HUES6 (cell line): ENCODE measurements at regions not wholly inside any gene's neighbourhood (a gene's known extent, or its start where the extent isn't known, plus 50 kb on each side); places are given as distances from the start of the nearest gene placed in this dataset.
"Not testable (repeated sequence)": the region's sequence is repeated elsewhere in the genome, so short reads cannot be mapped to it uniquely, and the experiment has no call there.

Experiments used
- H3K27ac ChIP-seq: 2 replicates; pipeline ENCODE4 v1.7.0; 2013; ENCODE audit warnings: low read depth, mild to moderate bottlenecking, low read length, inconsistent platforms
- H3K27me3 ChIP-seq: 2 replicates; pipeline ENCODE4 v1.6.1; 2013; ENCODE audit warnings: low read length; ENCODE audit not compliant: control insufficient read depth, insufficient read depth
- H3K36me3 ChIP-seq: 2 replicates; pipeline ENCODE4 v1.6.1; 2013; ENCODE audit warnings: low read length; ENCODE audit not compliant: control insufficient read depth, insufficient read depth
- H3K4me1 ChIP-seq: 2 replicates; pipeline ENCODE4 v1.6.1; 2013; ENCODE audit warnings: low read length; ENCODE audit not compliant: control insufficient read depth, insufficient read depth
- H3K4me3 ChIP-seq: 2 replicates; pipeline ENCODE4 v1.5.1; 2013; ENCODE audit warnings: low read depth, low read length
- H3K9ac ChIP-seq: one replicate; pipeline ENCODE4 v1.6.1; 2013; ENCODE audit warnings: mild to moderate bottlenecking, low read length
- H3K9me3 ChIP-seq: 2 replicates; pipeline ENCODE4 v1.6.1; 2013; ENCODE audit warnings: low read depth, low read length; ENCODE audit not compliant: control insufficient read depth, insufficient read depth

- no peaks in the 10 kb centered on the region for H3K36me3 ChIP-seq
- H3K27ac ChIP-seq: no peak overlapping the region
- H3K9ac ChIP-seq: no peak overlapping the region
- no peaks in the 10 kb centered on the region for H3K27me3 ChIP-seq
- 0 out of 2 replicates have a peak, but pooled peaks cover 5% of the 10 kb centered on the region for H3K9me3 ChIP-seq
- no peak overlapping the region for H3K4me3 ChIP-seq
- no peaks in the 10 kb centered on the region for H3K4me1 ChIP-seq
These were observed 425.9 kb downstream of the EPHA3 start for GRCh38 chr3:89533275-89533674.

- H3K36me3 ChIP-seq, H3K4me1 ChIP-seq, H3K4me3 ChIP-seq, H3K27ac ChIP-seq, H3K27me3 ChIP-seq, H3K9me3 ChIP-seq, H3K9ac ChIP-seq: not testable (repeated sequence)
These were observed 447.2 kb downstream of the EPHA3 start for GRCh38 chr3:89554587-89554986.

GRCh38 chr3:89558711-89559110 is 451.3 kb downstream of the EPHA3 start:
- Histone ChIP-seq H3K27ac (no peak overlapping the region), H3K36me3 (no peaks in the 10 kb centered on the region), H3K9ac (no peak overlapping the region), H3K4me1 (no peaks in the 10 kb centered on the region), H3K27me3 (no peaks in the 10 kb centered on the region), H3K9me3 (no peaks in the 10 kb centered on the region), H3K4me3 (no peak overlapping the region)

- H3K4me3 ChIP-seq: no peak overlapping the region
- no peak overlapping the region for H3K9ac ChIP-seq
- H3K27me3 ChIP-seq: no peaks in the 10 kb centered on the region
- no peaks in the 10 kb centered on the region for H3K4me1 ChIP-seq
- no peaks in the 10 kb centered on the region for H3K9me3 ChIP-seq
- H3K27ac ChIP-seq: no peak overlapping the region
- H3K36me3 ChIP-seq: no peaks in the 10 kb centered on the region
These were observed 453.1 kb downstream of the EPHA3 start for GRCh38 chr3:89560568-89560967.

- H3K9me3 ChIP-seq: no peaks in the 10 kb centered on the region
- no peak overlapping the region for H3K27ac ChIP-seq
- no peaks in the 10 kb centered on the region for H3K27me3 ChIP-seq
- H3K9ac ChIP-seq: no peak overlapping the region
- H3K4me1 ChIP-seq: no peaks in the 10 kb centered on the region
- no peak overlapping the region for H3K4me3 ChIP-seq
- no peaks in the 10 kb centered on the region for H3K36me3 ChIP-seq
These were observed 455.0 kb downstream of the EPHA3 start for GRCh38 chr3:89562373-89562772.

GRCh38 chr3:89565098-89565497 is 457.7 kb downstream of the EPHA3 start:
- Histone ChIP-seq H3K27ac (no peak overlapping the region), H3K36me3 (no peaks in the 10 kb centered on the region), H3K9ac (no peak overlapping the region)

GRCh38 chr3:89570465-89570864 is 463.0 kb downstream of the EPHA3 start:
- Histone ChIP-seq H3K9ac (no peak overlapping the region), H3K36me3 (no peaks in the 10 kb centered on the region), H3K9me3 (no peaks in the 10 kb centered on the region), H3K27me3 (no peaks in the 10 kb centered on the region), H3K4me3 (no peak overlapping the region), H3K27ac (no peak overlapping the region), H3K4me1 (no peaks in the 10 kb centered on the region)

More at GRCh38 chr3:89565098-89565497, 457.7 kb downstream of the EPHA3 start:
- Histone ChIP-seq H3K4me1 (no peaks in the 10 kb centered on the region), H3K9me3 (no peaks in the 10 kb centered on the region), H3K27me3 (no peaks in the 10 kb centered on the region), H3K4me3 (no peak overlapping the region)

GRCh38 chr3:89571298-89571697 is 463.9 kb downstream of the EPHA3 start:
- Histone ChIP-seq H3K4me1 (no peaks in the 10 kb centered on the region), H3K4me3 (no peak overlapping the region), H3K27ac (no peak overlapping the region), H3K27me3 (no peaks in the 10 kb centered on the region), H3K9me3 (no peaks in the 10 kb centered on the region), H3K36me3 (no peaks in the 10 kb centered on the region), H3K9ac (no peak overlapping the region)

- Histone ChIP-seq H3K4me3 (no peak overlapping the region), H3K9ac (no peak overlapping the region), H3K36me3 (no peaks in the 10 kb centered on the region), H3K4me1 (no peaks in the 10 kb centered on the region), H3K27me3 (no peaks in the 10 kb centered on the region), H3K27ac (no peak overlapping the region), H3K9me3 (no peaks in the 10 kb centered on the region)
These were observed 464.3 kb downstream of the EPHA3 start for GRCh38 chr3:89571707-89572106.

GRCh38 chr3:89572261-89572660 is 464.8 kb downstream of the EPHA3 start:
- Histone ChIP-seq H3K27me3 (no peaks in the 10 kb centered on the region), H3K9ac (no peak overlapping the region), H3K4me1 (no peaks in the 10 kb centered on the region), H3K9me3 (no peaks in the 10 kb centered on the region), H3K27ac (no peak overlapping the region), H3K4me3 (no peak overlapping the region), H3K36me3 (no peaks in the 10 kb centered on the region)

- Histone ChIP-seq H3K4me1 (peaks cover 7% of the 10 kb centered on the region; the same call in 1 of the 2 replicates), H3K9me3 (no peaks in the 10 kb centered on the region), H3K36me3 (no peaks in the 10 kb centered on the region), H3K27ac (no peak overlapping the region), H3K4me3 (no peak overlapping the region), H3K27me3 (no peaks in the 10 kb centered on the region), H3K9ac (no peak overlapping the region)
These were observed 469.0 kb downstream of the EPHA3 start for GRCh38 chr3:89576417-89576816.
